HL-60 (cell line): ENCODE measurements at regions not wholly inside any gene's neighbourhood (a gene's known extent, or its start where the extent isn't known, plus 50 kb on each side); places are given as distances from the start of the nearest gene placed in this dataset.

Experiments used
- CTCF ChIP-seq: IDR thresholded peaks from one replicate; pipeline ENCODE4 v1.5.1; 2011; ENCODE audit warnings: low read length, control low read depth, inconsistent platforms; ENCODE audit not compliant: insufficient read depth
- GABPA ChIP-seq: IDR thresholded peaks from 2 replicates; pipeline ENCODE4 v1.6.1; 2012; ENCODE audit warnings: low read depth
- POLR2AphosphoS5 ChIP-seq: IDR thresholded peaks from 2 replicates; pipeline ENCODE4 v1.6.1; 2012; ENCODE audit warnings: low read depth
- TF ChIP-seq, protein P1 (sequence below): IDR thresholded peaks from 2 replicates; pipeline ENCODE4 v1.6.1; 2012; ENCODE audit warnings: low read depth; ENCODE audit not compliant: insufficient replicate concordance

- TF ChIP-seq GABPA = no peak
- TF ChIP-seq CTCF = no peak
- no peak for TF ChIP-seq POLR2AphosphoS5
- TF ChIP-seq, protein P1, sequence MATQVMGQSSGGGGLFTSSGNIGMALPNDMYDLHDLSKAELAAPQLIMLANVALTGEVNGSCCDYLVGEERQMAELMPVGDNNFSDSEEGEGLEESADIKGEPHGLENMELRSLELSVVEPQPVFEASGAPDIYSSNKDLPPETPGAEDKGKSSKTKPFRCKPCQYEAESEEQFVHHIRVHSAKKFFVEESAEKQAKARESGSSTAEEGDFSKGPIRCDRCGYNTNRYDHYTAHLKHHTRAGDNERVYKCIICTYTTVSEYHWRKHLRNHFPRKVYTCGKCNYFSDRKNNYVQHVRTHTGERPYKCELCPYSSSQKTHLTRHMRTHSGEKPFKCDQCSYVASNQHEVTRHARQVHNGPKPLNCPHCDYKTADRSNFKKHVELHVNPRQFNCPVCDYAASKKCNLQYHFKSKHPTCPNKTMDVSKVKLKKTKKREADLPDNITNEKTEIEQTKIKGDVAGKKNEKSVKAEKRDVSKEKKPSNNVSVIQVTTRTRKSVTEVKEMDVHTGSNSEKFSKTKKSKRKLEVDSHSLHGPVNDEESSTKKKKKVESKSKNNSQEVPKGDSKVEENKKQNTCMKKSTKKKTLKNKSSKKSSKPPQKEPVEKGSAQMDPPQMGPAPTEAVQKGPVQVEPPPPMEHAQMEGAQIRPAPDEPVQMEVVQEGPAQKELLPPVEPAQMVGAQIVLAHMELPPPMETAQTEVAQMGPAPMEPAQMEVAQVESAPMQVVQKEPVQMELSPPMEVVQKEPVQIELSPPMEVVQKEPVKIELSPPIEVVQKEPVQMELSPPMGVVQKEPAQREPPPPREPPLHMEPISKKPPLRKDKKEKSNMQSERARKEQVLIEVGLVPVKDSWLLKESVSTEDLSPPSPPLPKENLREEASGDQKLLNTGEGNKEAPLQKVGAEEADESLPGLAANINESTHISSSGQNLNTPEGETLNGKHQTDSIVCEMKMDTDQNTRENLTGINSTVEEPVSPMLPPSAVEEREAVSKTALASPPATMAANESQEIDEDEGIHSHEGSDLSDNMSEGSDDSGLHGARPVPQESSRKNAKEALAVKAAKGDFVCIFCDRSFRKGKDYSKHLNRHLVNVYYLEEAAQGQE = no peak
Measured at GRCh38 chr9:88291856-88292255, 96.4 kb upstream of the SPIN1 start.
